Right atrium auricular region (tissue), 2 donors: ENCODE measurements at regions not wholly inside any gene's neighbourhood (a gene's known extent, or its start where the extent isn't known, plus 50 kb on each side); places are given as distances from the start of the nearest gene placed in this dataset.

Source experiments
- DNase-seq: peaks from one replicate; pipeline ENCODE4 v3.0.0-alpha.2; 2019; ENCODE audit warnings: low spot score
- H3K27ac ChIP-seq, 2 donors: fragments of 200-600 bp; sonication (generic); 1 replicate in 1 of 2; 2 replicates in 1 of 2; pipeline ENCODE4 v1.5.1; 2016 to 2019
- H3K27me3 ChIP-seq, 2 donors: fragments of 200-600 bp; sonication (generic); one replicate each; pipeline versions ENCODE4 v1.5.1 to v1.6.0; 2017 to 2019
- H3K36me3 ChIP-seq: fragments of 200-600 bp; sonication (generic); one replicate; pipeline ENCODE4 v1.5.1; 2016
- H3K4me1 ChIP-seq, 2 donors: fragments of 200-600 bp; sonication (generic); one replicate each; pipeline versions ENCODE4 v1.5.1 to v1.6.0; 2017 to 2019
- H3K4me3 ChIP-seq, 2 donors: fragments of 200-600 bp; sonication (generic); 1 replicate in 1 of 2; 2 replicates in 1 of 2; pipeline ENCODE4 v1.5.1; 2017 to 2019; ENCODE audit warnings: mild to moderate bottlenecking in 1 of 2, moderate library complexity in 1 of 2
- H3K9me3 ChIP-seq, 2 donors: fragments of 200-600 bp; sonication (generic); one replicate each; pipeline ENCODE4 v1.5.1; 2019
- TF ChIP-seq, protein P1 (sequence below), 2 donors: fragments of 200-600 bp; sonication (generic); IDR thresholded peaks; one replicate each; pipeline ENCODE4 v1.5.1; 2019; ENCODE audit warnings: antibody characterized with exemption in 2 of 2

DNA sequence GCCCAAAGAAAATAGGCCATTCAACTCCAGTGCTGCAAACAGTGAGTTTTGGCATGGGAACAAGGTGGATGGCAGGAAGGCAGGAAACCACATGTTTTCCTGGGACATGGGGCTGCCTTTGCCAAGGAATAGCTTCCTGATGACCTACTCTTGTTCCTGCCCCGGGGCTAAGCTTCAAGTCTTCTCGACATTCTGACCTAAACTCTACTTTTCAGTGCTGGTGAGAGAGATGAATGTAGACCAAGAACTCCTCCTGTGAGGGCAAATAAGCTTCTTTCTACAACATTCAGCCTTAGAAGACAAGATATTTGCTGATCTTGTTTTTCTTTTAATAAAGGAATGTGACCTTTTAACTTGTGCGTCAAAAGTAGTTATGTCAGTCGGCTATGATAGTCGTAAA is 199.0 kb downstream of the GPR37 start:
- DNase-seq, result no peak
- Histone ChIP-seq H3K4me3 (no peak overlapping the region), H3K9me3 (no peaks in the 10 kb centered on the region), H3K4me1 (no peaks in the 10 kb centered on the region), H3K27me3 (no peaks in the 10 kb centered on the region), H3K27ac (no peak overlapping the region), H3K36me3 (no peaks in the 10 kb centered on the region)
- TF ChIP-seq, protein P1, sequence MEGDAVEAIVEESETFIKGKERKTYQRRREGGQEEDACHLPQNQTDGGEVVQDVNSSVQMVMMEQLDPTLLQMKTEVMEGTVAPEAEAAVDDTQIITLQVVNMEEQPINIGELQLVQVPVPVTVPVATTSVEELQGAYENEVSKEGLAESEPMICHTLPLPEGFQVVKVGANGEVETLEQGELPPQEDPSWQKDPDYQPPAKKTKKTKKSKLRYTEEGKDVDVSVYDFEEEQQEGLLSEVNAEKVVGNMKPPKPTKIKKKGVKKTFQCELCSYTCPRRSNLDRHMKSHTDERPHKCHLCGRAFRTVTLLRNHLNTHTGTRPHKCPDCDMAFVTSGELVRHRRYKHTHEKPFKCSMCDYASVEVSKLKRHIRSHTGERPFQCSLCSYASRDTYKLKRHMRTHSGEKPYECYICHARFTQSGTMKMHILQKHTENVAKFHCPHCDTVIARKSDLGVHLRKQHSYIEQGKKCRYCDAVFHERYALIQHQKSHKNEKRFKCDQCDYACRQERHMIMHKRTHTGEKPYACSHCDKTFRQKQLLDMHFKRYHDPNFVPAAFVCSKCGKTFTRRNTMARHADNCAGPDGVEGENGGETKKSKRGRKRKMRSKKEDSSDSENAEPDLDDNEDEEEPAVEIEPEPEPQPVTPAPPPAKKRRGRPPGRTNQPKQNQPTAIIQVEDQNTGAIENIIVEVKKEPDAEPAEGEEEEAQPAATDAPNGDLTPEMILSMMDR (IDR thresholded peaks at IDR 0.05), result no peak

GRCh38 chr7:124557587-124557986 is 208.0 kb downstream of the GPR37 start:
- no peak overlapping the region for H3K27ac ChIP-seq
- no peak overlapping the region for H3K4me3 ChIP-seq
- H3K36me3 ChIP-seq, result no peaks in the 10 kb centered on the region
- DNase-seq, result no peak
- no peaks in the 10 kb centered on the region for H3K9me3 ChIP-seq
- no peaks in the 10 kb centered on the region for H3K4me1 ChIP-seq
- TF ChIP-seq, protein P1 (IDR thresholded peaks at IDR 0.05), result no peak
- H3K27me3 ChIP-seq, result no peaks in the 10 kb centered on the region

DNA sequence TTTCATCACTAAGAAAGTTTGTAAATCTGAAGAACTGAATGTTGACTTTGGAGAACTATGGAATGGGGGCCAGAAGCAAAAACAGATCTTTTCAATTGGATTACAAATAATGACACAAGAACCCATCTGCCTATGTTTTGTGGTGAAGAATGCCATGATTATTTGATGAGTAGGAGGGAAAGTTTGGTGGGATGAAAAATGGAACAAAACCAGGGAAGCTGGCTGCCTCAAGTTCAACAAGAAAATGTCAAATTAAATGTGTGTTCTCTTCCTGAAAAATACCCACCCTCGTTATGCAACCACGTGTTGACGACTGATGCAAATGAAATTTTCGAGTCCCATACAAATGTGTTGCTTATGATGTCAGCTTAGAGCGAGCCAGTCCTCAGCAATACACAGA is 208.5 kb downstream of the GPR37 start:
- Histone ChIP-seq H3K36me3 (no peaks in the 10 kb centered on the region), H3K4me1 (no peaks in the 10 kb centered on the region), H3K9me3 (no peaks in the 10 kb centered on the region), H3K27ac (no peak overlapping the region), H3K4me3 (no peak overlapping the region), H3K27me3 (no peaks in the 10 kb centered on the region)
- DNase-seq, result no peak
- TF ChIP-seq, protein P1 (IDR thresholded peaks at IDR 0.05), result no peak

DNA sequence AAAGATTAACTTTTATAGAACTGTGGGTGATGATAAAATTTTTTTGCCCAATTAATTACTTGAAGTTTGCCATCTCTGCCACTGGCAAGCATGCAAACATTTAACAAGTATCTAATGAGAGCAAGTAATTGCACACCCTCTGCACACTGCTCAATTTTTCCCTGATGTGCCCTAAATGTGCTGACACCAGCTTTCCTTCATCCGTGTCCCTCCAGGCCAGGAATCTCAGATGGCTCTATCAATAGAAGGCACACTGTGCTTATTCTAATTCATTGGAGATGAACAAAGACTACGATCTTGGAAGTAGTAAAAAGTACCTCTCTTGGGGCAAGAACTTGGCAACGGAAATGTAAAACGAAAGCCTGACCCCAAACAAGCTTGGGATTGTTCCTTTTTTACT is 212.1 kb downstream of the GPR37 start:
- no peak overlapping the region for H3K4me3 ChIP-seq
- no peaks in the 10 kb centered on the region for H3K36me3 ChIP-seq
- H3K27ac ChIP-seq, result no peak overlapping the region

DNA sequence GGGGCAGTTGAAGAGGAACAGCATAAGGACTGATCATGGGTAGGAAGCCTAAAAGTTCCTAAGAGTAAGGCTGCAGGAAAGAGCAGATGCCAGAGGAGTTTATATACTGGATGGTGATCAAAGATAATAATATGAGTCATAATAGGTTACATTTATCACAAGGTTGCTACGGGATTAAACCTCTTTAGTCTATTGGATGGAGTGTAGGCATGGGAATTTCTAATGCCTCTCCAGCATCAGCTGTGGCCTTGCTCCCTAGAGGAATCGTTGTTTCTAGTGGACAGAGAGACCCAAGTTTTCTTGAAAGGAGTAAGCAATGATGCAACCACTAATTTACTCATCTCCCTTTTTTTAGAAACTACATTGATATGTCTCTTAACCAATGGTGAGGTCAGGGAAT is 213.4 kb downstream of the GPR37 start:
- Histone ChIP-seq H3K9me3 (no peaks in the 10 kb centered on the region), H3K4me3 (no peak overlapping the region), H3K27me3 (no peaks in the 10 kb centered on the region), H3K4me1 (no peaks in the 10 kb centered on the region), H3K36me3 (no peaks in the 10 kb centered on the region), H3K27ac (no peak overlapping the region)
- no peak for DNase-seq
- TF ChIP-seq, protein P1 (IDR thresholded peaks at IDR 0.05), result no peak

More for the DNA sequence above, 212.1 kb downstream of the GPR37 start:
- no peak for DNase-seq
- TF ChIP-seq, protein P1 (IDR thresholded peaks at IDR 0.05), result no peak
- H3K4me1 ChIP-seq, result no peaks in the 10 kb centered on the region
- no peaks in the 10 kb centered on the region for H3K27me3 ChIP-seq
- no peaks in the 10 kb centered on the region for H3K9me3 ChIP-seq

GRCh38 chr7:124550036-124550435 is 215.6 kb downstream of the GPR37 start:
- Histone ChIP-seq H3K9me3 (no peaks in the 10 kb centered on the region), H3K36me3 (no peaks in the 10 kb centered on the region), H3K27ac (no peak overlapping the region), H3K27me3 (no peaks in the 10 kb centered on the region), H3K4me3 (no peak overlapping the region), H3K4me1 (no peaks in the 10 kb centered on the region)
- no peak for DNase-seq
- TF ChIP-seq, protein P1 (IDR thresholded peaks at IDR 0.05), result no peak
